NCI-H1092 treated with DMSO at 0.1 percent for 48 hours (cell line): ENCODE measurements at regions not wholly inside any gene's neighbourhood (a gene's known extent, or its start where the extent isn't known, plus 50 kb on each side); places are given as distances from the start of the nearest gene placed in this dataset.

Source experiments
- DNase-seq: peaks from one replicate; lab custom pipeline; 2025; lab: John Stamatoyannopoulos, UW

DNA sequence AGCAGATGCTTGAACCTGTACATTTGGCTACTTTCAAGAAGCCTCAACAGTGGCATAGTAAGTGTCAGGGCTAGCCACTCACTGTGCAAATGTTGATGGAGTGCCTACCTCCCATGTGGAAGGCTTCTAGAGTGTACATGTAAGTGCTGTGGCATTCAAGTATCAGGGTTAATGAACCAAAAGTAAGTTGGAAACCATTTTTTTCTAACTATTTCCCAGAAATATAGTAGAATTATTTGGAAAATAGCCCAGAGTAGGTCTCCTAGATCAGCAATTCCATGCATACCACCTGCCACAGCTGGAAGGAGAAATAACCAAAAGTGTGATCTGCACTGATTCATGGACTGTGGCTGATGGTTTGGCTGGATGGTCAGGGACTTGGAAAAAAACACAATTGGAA is 53.3 kb downstream of the FOXD1 start:
- DNase-seq = no peak

DNA sequence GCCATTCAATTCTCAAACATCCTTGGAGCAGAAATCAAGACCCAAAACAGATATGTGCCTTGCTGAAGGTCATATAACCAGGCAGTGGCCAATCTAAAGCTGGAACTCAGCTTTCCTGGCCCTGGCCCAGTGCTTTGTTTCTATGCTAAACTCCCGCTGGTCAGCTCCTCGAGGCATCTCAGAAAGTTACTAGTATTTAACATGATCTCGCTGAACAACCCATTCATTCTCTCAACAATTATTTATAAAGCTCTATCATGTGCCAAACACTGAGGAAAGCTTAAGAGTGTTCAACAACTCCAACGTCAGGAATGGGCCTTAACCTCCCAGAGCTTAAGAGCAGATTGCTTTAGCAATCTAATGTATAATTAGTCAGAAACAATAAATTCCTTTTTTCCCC is 54.0 kb downstream of the FOXD1 start:
- no peak for DNase-seq

DNA sequence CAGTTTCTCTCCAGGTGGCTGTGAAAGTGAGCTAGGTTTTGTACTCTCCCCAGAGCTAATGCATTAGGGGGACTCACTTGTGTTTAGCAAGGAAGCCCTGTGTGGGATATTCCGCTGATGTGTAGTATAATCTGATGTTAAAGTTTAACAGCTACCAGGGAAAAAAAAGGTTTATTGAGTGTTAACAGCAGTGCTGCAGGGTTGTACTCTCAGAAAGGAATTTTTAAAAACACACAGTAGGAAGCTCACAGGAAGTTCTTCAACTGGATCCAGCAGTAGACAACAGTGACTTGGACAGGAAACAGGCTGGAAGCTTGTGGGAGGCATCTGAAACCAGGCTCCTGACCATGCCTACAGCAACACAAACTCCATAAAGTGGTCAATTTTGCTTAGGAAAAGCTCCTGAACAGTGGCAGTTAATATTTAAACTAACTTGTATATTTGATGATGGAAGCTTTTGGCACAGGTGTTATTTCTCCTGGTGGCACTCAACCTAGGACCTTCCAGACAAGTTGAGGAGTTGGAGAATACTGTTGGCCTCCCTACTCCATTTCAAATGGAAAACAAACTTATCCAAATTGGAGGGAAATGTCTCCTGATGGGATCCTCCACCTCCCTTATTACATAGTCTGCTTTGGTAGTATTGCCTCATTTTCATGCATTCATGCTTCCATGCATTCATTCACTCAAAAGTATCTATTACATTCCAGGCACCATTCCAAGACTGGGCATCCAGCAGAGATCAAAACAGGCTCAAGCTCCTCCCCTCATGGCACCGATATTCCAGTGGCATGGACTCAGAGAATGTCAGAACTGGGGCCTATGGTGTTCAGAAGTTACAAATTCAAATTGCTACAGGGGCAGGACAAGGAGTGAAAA is 54.7 kb downstream of the FOXD1 start:
- no peak for DNase-seq

DNA sequence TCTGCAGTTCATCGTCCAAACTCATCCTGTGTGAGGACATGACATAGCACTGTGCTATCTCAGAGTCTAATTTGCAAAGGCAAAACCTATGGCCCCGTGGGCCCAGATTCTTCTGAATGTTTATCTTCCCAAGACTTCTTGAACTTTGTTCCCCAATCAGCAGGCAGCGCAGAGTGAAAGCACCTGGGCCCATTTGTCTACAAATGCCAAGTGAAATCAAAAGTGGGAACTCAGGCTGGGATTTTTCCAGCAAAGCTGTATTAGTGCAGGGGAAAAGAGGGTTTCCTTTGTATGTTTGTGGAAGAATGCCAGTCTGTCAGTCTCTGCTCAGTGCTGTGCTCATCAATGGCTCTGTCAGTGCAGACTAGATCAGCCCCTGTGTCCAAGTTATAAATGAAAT is 55.8 kb downstream of the FOXD1 start:
- no peak for DNase-seq

DNA sequence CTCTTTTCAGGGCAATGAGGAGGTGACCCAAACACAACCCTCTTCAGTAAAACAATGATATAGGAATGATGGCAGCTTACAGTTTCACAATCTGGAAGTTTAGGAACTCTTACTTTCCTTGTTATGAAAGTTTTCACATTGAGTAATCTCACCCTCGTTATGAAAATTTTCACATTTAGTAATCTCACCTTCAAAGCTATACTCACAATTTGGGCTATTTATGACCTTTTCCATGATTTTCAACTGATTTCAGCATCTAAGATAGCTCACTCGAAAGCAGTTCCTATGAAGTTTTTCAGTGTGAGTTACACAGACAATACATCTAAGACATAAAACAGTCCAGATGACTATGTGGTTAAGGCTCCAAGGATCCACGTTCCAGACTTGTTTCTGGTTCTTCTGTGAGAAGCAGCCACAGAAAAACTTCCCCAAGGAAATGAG is 57.1 kb downstream of the FOXD1 start:
- DNase-seq = no peak

DNA sequence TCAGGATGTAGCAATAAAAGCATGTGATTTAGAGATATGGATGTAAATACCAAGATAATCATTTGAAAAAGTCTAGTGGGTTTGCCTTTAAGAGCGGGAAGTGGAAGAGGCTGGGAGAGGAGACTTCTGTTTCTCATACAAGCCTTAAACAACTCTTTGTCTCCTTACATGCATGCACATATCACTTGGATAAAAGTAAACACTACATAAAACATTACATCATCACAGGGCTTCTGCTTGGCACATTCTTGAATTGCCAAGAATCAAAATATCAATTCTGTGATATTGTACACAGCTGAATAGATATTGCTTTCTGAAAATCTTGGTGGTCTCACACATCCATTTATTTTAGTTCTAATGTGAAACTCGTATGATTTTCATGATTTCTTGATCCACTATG is 57.6 kb downstream of the FOXD1 start:
- no peak for DNase-seq

DNA sequence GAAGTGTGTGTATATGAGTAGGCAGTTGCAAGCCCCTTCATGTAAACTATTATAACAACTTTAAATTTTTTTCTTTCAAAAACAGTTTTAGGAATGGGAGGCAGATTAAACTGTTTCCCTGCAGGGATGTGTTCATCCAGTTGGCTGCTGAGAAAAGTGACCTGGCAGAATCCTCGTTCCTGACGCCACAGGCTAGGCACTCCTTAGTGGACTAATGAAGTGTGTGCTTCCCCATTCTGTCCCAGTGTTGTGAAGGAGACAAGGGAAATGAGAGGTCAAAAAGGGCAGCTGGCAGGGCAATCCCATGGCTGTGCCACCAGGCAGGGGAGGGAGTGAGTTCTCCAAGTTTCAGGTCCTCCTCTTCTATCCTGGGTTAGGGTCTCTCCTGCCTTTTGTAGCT is 59.8 kb downstream of the FOXD1 start:
- no peak for DNase-seq

DNA sequence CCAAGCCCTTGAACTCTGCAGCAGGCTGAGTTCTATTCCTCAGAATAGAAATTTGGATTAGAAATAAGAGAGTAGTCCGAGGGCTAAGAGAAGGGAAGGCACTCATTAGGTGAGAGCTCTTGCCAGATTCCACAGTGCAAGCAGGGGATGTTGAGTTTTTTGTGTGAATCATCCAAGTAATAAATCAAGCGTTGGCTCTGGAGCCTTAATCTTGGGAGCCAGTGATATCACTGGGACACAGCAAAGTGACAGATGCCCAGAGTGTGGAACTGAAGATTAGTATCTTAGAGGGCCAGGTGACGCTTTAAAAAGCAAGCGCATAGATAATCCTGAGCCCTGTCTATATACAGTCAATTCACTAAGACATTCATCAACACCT is 60.3 kb downstream of the FOXD1 start:
- no peak for DNase-seq

DNA sequence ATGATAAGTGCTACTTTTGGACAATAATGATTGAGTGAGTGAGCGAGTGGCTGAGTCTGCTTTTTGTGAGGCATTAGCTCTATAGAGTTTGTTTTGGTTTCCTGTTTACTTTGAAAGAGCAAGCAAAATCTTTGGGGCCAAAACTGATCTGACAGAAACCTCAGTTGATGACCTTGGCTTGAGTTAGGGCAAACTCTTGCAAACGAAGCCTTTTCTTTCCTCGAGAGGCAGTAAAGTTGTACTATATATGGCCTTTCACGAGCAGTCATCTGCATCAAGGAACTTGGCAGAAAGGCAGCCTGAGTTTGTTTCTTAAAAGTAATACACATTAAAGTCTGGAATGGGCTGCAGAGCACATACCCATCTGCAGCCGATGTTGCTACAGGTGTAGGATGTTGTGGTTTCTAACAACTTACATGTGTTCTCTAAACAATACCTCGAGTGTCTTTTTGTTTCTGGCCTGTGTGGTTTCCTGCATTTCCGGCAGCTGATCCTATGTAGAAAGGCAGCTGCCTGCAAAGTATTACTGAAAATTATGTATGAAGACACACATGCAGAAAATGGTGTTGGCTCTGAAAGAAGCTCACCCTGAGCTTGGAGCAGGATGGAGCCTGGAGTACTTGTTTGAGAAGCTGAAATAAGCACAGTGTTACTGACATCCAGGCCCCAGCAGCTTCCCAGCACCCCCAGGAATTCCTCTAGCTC is 60.8 kb downstream of the FOXD1 start:
- DNase-seq = no peak

DNA sequence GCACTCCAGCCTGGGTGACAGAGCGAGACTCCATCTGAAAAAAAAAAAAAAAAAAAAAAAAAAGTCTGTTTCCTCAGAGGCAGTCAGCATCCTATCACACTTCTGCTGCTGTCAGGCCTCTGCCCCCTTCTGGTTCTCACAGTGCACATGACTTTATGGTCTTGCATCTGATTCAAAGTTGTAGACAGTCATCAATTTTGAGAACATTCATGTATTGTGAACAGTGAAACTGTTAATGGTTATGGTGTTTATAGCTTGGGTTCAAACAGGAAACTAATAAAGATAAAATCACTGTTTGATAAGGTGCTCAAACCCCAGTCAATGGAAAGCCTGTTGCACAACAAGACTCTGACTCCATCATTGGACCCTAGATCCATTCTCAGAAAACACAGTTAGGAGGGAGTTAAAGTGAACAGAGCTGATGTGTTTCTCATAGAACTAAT is 61.4 kb downstream of the FOXD1 start:
- no peak for DNase-seq

DNA sequence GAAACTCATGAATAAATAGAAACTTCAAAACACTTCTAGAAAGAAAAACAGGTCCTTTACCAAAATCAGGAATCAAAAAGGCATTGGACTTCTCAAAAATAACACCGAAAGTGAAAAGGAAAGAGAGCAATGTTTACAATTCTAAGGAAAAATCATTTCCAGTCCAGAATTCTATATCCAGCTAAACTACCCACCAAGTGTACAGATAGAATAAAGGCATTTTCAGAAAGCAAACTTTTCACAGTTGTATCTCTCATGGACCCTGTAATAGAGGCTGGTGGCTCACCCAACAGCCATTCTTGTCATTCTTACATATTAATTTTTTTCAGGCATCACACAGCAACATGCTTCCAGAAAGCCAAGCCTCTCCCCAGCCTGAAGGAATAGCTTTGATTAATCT is 63.7 kb downstream of the FOXD1 start:
- DNase-seq = no peak

DNA sequence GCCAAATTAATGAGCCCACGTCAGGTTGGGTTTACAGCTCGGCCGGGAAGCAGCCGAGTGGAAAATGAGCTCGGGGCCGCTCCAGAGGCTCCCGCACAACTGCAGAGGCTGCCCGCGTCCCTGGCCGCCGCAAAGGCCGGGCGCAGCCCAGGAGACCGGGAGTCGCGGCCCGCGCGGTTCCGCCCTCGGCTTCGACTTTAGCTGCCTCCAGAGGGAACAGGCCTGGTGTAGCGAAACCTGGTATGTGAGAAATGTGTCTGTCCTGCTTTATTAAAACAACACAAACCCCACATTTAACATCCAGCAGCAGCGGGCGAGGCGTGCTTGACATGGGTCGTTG is 66.2 kb downstream of the FOXD1 start:
- no peak for DNase-seq

DNA sequence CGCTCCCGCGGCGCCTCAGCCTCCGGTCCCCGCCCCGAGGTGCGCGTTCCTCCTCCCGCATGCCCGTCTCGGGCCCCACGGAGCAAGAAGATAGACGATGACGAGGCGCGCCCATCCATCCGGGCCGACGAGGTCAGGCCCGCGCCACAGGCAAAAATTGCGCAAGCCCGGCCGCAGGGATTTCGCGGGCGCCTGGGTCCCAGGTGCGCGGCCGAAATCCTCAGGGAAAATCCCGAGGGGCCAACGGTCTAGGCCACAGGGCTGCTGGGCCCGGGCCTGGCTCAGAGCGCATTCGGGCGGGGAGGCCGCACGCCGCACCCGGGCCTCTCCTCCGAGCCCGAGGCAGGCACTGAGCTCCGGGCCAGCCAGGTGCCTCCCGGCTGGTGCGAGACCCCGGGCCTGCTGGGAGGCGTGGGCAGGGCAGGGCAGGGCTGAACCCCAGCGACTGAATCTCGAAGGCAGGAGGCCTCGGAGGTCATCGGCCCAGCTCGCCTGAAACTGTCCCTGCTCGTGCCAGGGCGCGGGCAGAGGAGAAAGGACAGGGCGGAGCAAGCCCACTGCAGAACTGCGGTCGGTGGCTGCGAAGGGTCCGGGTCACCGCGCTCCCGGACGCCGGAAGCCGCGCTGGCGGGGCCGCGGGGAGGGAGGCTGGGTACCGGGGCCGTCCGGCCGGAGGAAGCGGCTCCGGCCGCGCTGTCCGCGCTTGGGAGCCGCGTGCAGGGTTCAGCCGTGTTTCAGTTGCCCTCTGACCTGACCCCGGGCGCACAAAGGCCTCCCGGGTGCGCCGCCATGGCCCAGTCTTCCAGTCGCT is 66.8 kb downstream of the FOXD1 start:
- DNase-seq = no peak

DNA sequence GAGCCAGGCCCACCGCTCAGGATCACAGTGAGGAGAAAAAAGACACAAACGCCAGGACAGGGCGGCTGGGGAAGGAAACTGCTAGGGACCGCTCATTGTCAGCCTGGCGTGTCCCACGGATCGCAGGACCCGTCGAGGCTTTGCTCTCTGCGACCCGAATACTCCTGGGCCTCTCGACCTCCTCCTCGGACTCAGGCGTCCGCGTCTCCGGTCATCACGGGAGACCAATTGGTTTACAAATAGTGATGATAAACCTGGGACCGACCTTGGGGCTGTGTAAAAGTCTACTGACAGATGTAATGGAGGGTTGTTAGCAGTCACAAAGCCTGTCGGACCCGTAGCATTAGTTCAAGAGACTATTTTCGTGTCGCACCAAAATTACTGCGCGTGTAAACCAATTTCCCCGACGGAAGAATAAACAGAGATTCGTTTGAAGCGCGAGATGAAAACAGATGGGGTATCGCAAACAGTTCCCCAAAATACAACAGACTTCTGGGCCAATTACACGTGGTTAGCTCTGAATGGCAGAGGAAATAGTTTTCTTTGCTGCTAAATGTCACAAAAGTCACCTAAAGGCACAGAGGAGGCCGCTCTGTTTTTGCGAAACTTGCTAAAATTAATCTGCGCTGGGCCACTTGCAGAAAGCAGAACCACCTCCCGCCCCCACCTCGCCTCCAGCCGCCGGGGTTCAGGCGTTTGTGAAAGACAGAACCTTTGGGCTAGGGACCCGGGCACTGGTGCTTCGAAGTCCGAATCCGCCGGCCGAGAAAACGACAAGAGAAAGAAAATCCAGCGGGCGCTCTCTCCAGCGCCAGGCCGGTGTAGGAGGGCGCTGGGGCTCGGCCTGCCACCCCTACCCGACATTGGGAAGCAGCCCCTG is 67.6 kb downstream of the FOXD1 start:
- no peak for DNase-seq

DNA sequence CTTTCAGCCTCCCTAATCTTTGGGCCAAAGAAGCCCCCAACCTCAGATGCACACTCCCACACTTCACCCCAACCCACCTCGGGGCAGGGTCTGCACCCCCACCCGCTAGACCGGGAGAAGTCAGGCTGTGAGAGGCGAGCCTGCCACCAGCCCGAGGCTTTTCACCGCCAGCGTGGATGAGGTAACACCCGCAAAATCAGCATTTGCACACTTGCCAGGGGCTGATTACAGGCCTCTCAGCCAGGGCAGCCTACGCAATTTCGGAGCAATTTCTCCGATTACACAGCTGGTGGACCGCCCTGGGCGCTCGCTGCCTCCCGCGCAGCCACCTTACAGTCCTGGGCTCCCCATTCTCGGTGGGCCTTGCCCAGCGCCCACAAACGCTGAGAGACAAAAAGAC is 68.5 kb downstream of the FOXD1 start:
- no peak for DNase-seq

DNA sequence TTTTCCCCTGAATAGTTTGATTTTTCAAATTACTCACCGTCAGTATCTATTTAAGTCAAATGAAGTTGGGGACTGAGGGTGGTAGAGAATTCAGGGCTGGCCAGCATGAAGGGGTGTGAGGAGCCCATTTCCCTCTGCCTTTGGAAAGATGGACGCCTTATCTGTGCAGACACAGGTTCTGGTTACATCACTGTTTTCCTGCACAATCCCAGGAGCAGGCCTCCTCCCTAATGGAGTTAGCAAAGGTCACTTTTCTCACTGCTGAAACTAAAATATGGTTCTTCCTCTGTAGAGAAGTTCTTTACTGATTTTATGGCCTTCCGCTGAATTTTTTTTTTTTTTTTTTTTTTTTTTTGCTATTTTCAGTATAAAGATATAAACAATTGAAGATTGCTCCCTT is 69.1 kb downstream of the FOXD1 start:
- DNase-seq = no peak

DNA sequence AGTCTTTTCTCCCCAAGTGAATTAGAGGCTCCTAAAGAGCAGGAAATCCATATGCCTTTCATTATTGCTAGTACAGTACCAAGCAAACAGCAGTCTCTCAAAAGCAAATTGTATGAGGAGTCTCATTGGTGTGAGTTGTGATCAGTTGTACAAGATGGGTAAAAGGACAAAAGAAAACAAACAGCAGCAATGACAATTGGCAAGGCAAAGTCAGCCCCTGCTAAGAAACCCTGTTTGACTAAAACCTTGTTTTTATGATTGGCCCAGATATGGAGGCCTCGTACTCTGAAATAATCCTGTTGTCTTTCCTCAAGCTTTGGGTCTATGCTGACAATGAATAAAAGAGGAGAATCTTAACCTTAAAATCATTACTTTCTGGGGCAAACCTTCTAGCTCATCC is 69.8 kb downstream of the FOXD1 start:
- no peak for DNase-seq

DNA sequence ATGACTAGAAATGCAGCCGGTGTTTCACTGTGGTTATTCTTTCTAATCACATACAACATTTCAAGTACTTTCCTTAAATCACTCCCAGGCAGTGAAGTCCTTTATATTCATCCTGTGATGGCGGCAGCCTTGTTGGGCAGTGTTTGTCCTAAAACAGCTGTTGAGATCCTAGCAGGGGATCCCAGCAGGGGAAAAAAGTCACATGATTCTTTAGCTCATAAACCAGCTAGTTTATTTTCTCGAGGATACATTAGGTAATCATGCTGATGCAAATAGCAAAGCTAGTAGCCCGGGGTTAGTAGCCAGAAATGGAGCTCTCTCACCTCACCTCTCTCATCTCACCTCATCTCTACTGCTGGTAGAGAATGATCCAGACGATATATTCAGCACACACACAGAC is 70.5 kb downstream of the FOXD1 start:
- no peak for DNase-seq

DNA sequence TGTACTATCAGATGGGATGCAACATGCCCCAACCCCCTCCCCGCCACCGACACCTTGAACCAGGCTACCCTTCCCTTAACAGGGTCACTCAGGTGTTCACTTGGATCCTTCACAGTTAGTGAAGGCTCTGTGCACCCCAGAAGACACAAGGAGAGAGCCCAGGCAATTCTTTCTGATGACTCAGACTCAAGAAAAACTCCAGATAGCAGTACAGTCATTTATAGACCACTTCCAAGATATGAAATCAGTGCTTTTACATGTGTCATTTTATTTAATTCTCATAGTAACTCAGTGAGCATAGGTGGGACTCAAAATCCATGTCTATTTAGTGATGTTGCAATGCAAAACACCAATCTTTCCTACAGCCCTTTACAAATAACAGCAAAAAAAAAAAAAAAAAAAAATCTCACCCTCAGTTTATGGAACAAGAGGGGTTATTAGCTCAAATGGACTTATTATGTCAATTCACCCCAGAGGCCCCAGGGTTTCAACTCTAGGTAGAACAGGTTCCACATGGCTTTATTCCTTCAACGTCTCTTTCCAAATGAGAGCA is 71.9 kb downstream of the FOXD1 start:
- no peak for DNase-seq

DNA sequence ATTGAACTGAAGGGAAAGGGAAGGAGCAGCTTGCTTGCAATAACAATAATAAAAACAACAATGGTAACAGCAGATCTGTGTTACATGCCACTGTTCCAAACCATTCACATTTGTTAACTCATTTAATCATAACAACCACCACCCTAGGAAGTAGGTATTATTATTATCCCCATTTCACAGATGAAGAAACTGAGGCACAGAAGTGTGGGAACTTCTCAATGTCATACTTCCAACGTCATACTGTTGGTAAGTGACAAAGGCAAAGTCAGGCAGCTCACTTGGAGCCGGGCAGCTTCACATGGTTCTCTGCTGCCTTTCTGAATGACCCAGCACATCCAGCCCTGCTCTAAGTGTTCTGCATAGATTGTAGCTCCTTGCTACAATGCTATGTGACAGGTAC is 72.6 kb downstream of the FOXD1 start:
- DNase-seq = no peak

DNA sequence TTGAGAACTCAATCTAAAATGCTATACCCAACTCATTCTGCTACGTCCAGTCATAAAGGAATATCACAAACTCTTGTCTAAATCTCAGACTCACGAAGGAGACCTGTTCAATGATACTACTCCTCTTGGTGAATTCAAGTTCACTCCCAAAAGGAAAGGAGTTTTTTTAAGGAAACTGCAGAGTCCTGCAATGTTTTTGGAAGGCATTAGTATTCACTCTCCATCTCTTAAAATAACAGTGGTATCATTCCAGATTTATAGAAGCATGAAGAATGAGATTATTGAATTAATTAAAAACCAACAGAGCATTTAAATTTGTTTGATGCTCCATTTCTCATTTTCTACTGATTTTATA is 73.4 kb downstream of the FOXD1 start:
- no peak for DNase-seq
